Thyroid gland (tissue), 4 donors: ENCODE measurements at regions not wholly inside any gene's neighbourhood (a gene's known extent, or its start where the extent isn't known, plus 50 kb on each side); places are given as distances from the start of the nearest gene placed in this dataset.

Source experiments
- POLR2A ChIP-seq, 2 donors: fragments of 450-650 bp; IDR thresholded peaks; one replicate each; pipeline ENCODE4 v1.6.1; 2017; ENCODE audit warnings: antibody characterized with exemption in 2 of 2, mild to moderate bottlenecking in 2 of 2, moderate library complexity in 1 of 2
- TF ChIP-seq, protein P1 (sequence below), 6 experiments: fragments of 200-600 bp in 3 of 6; fragments of 450-650 bp in 3 of 6; sonication (generic) in 3 of 6; IDR thresholded peaks; one replicate each; pipeline ENCODE4 v1.5.1; 2016 to 2019; ENCODE audit warnings: antibody characterized with exemption in 6 of 6, mild to moderate bottlenecking in 2 of 6, inconsistent platforms in 1 of 6, moderate library complexity in 1 of 6

DNA sequence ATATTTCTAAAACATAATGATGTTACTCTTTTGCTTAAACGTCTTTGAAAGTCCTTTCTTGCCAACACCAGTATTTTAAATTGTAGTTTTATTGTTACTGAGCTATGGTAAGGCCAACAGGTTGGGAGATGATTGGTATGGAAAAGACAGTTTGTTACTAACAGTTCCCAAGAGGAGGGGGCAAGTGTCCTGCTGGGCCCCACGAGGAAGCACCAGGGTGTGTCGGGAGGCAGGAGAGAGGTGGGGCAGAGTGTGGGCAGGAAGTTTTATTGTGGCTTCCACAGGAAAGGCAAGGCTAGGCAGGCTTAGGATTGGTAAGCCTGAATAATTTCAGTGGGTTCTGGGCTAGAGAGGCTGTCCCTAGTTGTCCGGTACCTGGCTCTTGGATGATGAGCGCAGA, 134.3 kb downstream of the SOCS6 start:
- TF ChIP-seq, protein P1, sequence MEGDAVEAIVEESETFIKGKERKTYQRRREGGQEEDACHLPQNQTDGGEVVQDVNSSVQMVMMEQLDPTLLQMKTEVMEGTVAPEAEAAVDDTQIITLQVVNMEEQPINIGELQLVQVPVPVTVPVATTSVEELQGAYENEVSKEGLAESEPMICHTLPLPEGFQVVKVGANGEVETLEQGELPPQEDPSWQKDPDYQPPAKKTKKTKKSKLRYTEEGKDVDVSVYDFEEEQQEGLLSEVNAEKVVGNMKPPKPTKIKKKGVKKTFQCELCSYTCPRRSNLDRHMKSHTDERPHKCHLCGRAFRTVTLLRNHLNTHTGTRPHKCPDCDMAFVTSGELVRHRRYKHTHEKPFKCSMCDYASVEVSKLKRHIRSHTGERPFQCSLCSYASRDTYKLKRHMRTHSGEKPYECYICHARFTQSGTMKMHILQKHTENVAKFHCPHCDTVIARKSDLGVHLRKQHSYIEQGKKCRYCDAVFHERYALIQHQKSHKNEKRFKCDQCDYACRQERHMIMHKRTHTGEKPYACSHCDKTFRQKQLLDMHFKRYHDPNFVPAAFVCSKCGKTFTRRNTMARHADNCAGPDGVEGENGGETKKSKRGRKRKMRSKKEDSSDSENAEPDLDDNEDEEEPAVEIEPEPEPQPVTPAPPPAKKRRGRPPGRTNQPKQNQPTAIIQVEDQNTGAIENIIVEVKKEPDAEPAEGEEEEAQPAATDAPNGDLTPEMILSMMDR (IDR thresholded peaks at IDR 0.05), result no peak
- no peak for TF ChIP-seq POLR2A (IDR thresholded peaks at IDR 0.05)
